ENCODE measurements at regions not wholly inside any gene's neighbourhood (a gene's known extent, or its start where the extent isn't known, plus 50 kb on each side); places are given as distances from the start of the nearest gene placed in this dataset.
A peak's percentile ranks its signal among the peaks of the same experiment; 100 is the strongest.

- no peak for DNase-seq
These were observed 340.5 kb upstream of the ANO3 start for GRCh38 chr11:25991476-25991875.

GRCh38 chr11:25992294-25992693, 339.6 kb upstream of the ANO3 start:
- DNase-seq, result no peak

- DNase-seq, result no peak
These were observed 338.9 kb upstream of the ANO3 start for GRCh38 chr11:25993016-25993415.

- DNase-seq, result no peak
These were observed 320.5 kb upstream of the ANO3 start for GRCh38 chr11:26011474-26011873.

GRCh38 chr11:26014456-26015115, 317.3 kb upstream of the ANO3 start:
- no peak for DNase-seq

DNA sequence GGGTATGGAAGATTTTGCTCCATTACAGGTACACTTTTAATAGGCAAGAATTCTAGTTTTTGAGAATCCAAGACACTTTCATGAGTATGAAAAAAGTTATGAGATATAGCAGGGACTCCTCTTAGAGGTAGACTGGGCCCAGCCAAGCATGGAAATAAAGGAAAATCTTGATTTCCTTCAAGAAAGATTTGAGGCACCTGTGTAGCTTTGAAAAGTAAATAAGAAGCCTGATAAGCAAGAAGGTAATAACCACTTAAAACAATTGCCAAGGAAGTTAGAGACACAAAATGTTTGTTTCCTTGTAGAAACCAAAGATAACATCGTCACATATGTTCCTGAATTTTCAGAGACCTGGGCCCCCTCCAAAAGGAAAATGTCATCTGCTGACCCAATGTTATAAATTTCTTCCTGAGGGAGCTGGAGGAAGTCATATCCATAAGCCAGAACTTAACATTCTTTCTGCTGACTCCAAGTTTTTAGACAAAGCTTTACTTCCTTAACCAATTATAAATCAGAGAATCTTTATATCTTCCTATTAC, 314.5 kb upstream of the ANO3 start:
- DNase-seq, result no peak

DNA sequence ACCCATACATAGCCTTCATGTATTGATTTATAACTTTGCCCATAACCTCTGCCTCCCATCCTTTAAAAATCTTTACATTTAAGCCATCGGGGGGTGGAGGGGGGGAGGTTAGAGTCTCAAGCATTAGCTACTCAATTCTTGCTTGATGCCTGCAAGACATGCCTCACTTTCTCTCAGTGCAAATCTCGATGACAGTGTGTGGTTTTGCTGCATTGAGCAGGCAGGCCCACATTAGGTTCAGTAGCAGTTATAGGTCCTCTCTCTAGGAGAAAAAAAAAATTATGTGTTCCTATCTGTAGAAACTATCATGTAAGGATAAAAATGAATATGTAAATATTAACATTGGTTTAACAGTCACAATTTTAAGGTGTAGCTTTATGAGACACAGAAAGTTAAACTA, 314.0 kb upstream of the ANO3 start:
- no peak for DNase-seq

GRCh38 chr11:26018336-26018735, 313.6 kb upstream of the ANO3 start:
- no peak for DNase-seq

DNA sequence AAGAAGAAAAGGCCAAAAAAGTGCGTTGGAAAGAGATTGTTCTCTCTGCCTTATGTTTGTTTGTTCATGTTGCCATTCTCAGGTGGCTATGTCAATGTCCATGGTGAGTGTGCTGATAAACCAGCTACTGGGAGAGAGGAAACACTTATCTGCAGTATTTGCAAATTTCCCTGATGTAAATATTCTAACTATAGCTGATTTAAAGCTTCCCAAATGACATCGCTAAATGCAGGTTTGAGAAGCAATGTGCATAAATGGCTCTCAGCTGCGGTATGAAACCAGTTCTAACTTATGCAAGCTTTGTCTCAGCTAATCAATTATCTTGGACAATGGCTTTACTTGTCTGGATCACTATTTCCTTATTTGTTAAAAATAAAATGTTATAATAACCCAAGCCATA, 312.5 kb upstream of the ANO3 start:
- DNase-seq, result peak; percentile 12

DNA sequence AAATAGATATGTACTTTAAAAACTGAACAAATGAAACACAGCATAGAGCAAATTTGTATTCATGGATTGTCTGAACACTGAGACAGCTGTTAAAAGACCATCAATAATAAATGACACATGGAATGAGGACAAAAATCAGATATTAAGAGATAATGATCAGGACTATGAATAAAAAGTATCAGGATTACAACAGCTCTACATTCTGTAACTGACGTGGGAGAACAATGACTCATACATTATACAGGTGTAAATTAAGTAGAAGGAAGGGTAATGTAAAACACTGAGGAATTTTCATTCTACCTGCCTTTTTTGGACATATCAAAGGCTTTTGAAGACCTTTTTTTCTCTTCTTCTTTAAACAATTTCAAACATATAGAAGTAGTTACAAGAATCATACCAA, 310.9 kb upstream of the ANO3 start:
- DNase-seq, result no peak

DNA sequence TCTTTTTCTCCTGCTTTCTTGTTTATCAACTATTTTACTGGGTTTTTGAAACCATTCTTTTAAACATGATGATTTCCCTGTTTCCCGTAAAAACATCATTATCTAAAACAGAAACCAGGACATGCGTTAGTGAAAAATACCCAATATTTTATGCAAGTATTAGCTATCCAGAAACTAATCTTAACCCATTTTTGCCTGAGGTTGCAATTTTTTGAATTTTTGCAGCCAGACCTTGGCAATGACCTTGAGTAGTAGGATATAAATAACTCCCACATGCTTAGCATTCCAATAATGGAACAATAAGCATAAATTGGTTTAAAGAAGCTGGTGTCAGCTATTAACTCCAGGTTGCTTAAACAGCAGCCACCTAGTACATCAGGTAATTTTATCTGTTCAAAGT, 308.9 kb upstream of the ANO3 start:
- DNase-seq, result no peak

DNA sequence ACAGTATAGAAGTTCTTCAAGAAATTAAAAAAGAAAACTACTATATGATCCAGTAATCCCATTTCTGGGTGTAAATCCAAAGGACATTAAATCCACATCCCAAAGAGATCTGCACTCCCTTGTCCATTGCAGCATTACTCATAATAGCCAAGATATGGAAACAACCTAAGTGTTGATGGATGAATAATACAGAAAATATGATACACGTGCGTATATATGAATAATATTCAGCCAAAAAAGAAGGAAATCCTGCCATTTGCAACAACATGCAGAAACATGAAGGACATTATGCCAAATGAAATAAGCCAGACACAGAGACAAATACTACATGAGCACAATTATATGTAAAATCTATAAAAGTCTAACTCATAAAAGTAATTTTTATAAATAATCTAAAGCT, 306.3 kb upstream of the ANO3 start:
- DNase-seq, result no peak

GRCh38 chr11:26026078-26026477, 305.9 kb upstream of the ANO3 start:
- DNase-seq, result no peak

DNA sequence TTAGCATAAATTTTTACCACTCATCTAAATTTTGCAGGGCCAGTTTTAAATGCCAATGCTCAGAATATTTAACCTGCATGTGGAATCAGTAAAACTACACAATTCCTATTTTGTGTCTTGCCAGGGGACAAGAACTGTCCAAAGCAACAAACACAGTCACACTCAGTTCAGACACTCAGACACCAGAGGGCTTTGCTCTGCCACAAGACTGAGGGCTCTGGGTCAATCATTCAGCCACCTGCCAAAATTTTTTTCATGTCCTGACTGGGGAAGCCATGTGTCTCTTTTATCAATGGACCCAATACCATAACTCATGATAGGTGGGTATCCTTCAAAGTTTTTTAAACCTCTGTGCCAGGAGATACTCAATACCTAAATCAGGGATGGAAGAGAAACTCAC, 304.0 kb upstream of the ANO3 start:
- peak; percentile 54 for DNase-seq

- peak; percentile 82 for DNase-seq
These were observed 303.5 kb upstream of the ANO3 start for GRCh38 chr11:26028393-26028911.

DNA sequence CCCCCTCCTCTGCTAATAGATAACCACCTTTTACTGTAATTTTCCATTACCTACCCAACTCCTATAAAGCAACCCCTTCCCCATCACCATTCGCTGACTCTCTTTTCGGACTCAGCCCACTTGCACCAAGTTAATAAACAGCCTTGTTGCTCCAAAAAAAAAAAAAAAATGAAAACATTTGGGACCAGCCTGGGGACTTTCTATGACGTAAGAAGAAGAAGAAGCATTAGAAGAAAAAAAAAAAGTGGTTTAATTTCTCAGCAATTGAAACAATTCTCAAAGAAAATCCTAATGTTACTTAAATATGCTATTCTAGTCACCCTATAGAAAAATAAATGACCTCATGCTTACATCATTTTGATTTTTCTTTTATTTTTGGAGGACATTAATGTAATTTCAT, 301.5 kb upstream of the ANO3 start:
- no peak for DNase-seq

DNA sequence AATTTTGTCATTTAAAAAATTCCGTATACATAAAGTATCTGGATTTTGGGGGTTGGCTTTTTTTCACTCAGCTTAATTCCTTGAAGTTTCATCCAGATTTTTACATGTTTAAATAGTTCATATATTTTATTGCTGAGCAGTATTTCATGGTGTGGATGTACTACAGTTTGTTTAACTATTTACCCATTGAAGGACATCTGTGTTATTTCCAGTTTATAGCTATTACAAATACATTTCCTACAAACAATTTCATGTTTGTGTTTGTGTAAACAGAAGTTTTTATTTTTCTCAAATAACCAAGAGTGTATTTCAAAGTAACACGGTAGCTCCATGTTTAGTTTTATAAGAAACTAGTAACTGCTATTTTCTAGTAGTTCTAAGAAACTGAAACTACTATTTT, 299.7 kb upstream of the ANO3 start:
- no peak for DNase-seq

GRCh38 chr11:26035696-26036095, 296.2 kb upstream of the ANO3 start:
- no peak for DNase-seq

DNA sequence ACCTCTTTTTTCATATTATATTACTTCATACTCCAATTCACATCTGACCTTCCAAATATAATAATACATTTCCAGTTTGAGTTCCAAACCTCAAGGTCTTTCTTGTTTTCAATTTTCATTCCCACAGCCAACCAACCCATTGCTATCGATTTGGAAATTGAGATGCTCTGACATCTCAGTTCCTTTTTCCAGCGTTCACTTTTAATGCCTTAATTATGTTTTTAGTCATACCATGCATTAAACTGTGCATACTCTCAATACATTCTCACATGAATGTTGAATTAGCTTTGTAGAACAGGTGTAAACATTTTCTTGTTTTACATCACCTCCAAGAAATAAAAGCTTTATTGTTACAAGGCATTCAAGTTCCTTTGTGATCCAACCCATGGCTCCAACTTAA, 294.2 kb upstream of the ANO3 start:
- DNase-seq, result no peak

- no peak for DNase-seq
These were observed 291.6 kb upstream of the ANO3 start for GRCh38 chr11:26040339-26040738.

DNA sequence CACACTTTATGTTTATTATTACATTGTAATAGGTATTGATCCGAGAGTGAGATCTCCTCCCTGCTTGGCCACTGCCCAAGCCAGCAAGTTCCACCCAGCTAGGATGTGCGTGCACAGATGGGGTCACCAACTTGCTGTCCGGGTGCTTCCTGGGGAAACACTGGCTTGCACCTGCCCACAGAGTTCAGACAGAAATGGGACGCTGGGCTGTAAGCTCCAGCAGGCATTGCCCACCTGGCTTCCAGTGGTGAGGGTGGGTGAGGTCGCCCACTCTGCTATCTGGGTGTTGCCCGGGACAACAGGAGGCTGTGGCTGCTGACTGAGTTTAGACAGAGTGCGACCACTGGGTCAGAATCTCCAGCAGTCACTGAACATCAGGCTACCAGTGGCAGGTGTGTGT, 289.8 kb upstream of the ANO3 start:
- no peak for DNase-seq

DNA sequence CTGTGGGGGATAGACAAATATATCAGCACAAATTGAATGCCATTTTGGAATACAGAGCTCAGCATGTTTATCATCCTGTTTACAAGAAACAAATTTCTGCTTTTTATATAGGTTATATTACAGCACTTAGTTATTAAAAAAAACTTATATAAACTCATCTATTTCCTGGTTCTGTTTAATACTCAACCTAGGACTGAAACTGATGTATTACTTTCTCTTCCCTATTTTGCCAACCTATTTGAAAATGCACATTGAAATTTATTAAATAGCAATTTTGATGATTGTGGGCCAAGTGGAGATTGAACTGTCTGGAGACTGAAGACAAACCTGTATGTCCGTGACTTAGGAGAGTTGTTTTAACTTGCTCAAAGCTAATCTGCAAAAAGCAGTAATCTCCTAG, 288.3 kb upstream of the ANO3 start:
- DNase-seq, result no peak

GRCh38 chr11:26044389-26044788, 287.5 kb upstream of the ANO3 start:
- DNase-seq, result no peak

- DNase-seq, result peak; percentile 3
These were observed 286.8 kb upstream of the ANO3 start for GRCh38 chr11:26045082-26045481.

- DNase-seq, result no peak
These were observed 283.7 kb upstream of the ANO3 start for GRCh38 chr11:26048271-26048670.
